ENCODE measurements at regions not wholly inside any gene's neighbourhood (a gene's known extent, or its start where the extent isn't known, plus 50 kb on each side); places are given as distances from the start of the nearest gene placed in this dataset.
A peak's percentile ranks its signal among the peaks of the same experiment; 100 is the strongest.

GRCh38 chr21:26739189-26739588 lies 106.0 kb downstream of the ADAMTS1 start:
- no peak for DNase-seq (ENCODE audit: low read depth)

DNA sequence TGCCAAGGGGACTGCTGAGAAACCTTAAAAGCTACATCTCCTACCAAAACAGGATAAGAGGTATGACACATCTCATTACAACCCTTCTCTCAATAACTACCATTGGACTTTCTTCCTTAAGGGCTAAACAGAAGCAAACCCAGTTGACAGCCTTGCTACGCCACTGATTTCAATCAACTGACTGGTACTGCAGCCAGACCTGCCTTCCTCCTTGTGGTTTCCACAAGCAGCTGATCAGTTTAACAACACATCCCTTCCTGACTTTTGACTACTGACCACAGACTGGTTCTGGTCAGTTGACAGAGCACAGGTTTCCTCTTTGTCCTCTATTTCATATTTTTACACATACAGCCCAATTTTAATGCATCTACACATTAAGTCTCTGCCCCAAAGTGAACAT lies 108.8 kb downstream of the ADAMTS1 start:
- DNase-seq (ENCODE audit: low read depth), result no peak

GRCh38 chr21:26732432-26733221 lies 112.6 kb downstream of the ADAMTS1 start:
- DNase-seq (ENCODE audit: low read depth), result peak; percentile 29

- peak; percentile 30 for DNase-seq (ENCODE audit: low read depth)
These were observed 125.5 kb downstream of the ADAMTS1 start for GRCh38 chr21:26719750-26720149.

- DNase-seq (ENCODE audit: low read depth), result peak; percentile 8
These were observed 128.0 kb downstream of the ADAMTS1 start for GRCh38 chr21:26717146-26717739.

DNA sequence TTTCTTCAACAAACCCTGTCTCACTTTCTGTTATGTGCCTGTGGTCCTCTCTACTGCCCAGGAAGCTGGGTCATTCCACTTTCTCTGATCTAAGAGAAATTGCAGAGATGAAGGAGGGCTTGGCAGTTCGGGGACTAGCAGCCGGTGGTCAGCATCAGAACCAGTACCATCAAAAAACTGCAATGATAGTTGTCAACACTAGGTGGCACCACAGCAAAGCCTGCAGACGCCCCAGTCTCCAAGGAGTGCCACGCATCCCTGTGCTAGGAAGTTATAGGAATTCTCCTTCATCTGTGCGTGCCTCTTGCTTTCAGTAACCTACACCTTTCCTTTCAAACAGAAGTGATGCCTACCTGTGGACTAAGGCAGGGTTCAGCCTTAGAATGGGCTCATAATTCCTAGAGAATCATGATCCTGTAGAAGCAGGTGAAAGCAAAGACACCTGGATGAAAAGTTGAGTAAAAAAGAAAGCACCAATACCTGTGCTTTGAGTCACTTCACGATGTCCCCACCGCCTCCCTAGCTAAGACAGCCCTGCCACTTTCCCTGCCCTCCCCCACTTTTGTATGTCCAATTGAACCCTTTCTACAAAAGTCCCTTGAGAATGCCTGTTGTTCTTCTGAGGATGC lies 129.2 kb downstream of the ADAMTS1 start:
- peak; percentile 33 for DNase-seq (ENCODE audit: low read depth)

- DNase-seq (ENCODE audit: low read depth), result no peak
These were observed 130.1 kb downstream of the ADAMTS1 start for GRCh38 chr21:26715116-26715515.

DNA sequence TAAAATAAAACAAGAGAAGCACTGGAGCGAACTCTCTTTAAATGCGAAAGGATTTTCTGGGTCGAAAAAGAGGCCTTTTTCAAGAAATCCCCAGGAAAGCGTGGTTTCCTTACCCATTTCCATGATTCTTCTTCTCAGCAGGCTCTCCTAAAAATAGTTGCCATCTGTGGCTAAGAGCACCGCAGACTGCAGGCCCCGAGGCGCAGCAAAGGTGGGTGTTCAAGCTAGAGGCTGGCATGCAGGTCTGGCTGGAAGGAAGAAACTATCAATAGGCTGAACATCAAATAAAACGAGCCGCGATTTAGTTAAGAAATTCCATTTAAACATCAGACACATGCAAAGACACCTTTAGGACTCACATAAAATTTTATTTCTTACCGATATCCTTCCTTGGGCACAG lies 135.1 kb downstream of the ADAMTS1 start:
- DNase-seq (ENCODE audit: low read depth), result no peak

- no peak for DNase-seq (ENCODE audit: low read depth)
These were observed 136.0 kb upstream of the CYYR1 start for GRCh38 chr21:26709090-26709489.

DNA sequence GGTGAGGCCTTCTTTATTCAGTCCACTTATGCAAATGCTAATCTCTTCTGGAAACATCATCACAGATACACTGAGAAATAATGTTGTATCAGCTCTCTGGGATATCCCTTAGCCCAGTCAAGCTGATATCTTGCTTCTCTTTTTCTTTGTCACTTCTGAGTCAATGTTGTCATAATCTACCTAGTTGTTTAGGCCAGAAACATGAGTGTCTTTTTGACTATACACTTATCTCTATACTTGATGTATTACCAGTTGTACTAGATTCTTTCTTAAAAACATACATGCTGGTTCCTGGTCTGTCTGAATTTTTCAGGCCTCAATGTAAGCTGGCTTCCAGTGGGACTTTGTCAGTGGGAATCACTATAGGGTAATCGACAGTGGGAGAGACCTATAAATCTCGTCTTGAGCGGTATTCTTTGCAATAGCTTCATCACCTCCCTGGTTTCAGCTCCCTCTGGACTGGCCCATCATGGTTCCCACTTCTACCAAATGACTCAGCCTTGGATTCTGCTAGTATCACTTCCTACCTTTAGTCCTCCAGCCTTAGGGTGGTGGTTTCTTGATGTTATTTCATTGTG lies 135.2 kb upstream of the CYYR1 start:
- DNase-seq (ENCODE audit: low read depth), result no peak

DNA sequence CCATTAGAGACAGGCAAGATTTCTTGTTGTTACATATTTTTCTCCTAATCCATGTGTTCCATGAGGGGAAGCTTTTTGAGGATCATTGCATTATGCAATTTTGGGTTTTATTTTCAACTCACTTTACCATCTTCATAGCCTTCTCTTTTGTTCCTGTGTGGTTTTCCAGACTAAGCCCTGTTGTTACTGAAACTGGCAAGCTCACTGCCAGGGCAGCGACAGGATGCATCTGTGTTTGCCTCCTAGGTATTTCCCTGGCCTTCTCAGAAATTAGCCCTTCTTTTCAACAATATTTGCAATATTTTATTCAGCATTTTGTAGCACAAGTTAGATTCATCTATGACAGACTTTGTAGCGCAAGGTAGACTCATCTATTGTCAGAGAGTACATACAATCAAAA lies 134.2 kb upstream of the CYYR1 start:
- DNase-seq (ENCODE audit: low read depth), result no peak

DNA sequence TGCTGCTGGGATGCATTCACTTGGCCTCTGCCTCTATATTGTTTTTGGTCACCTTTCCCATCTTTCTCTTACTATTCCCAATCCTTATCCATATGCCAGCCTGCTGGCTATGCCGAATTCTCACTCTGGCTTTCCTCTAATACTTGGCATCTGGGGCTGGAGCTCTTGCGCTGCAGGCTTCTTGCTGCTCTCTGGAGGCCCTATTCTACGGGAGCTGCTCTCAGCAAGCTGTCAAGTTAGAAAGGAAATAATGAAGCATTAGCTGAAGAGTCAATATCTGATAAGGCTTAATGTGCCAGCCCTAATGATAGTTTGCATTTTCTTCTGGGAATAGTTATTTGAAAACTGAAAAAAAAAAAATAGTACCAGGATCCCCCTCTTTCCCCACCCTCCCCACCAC lies 125.3 kb upstream of the CYYR1 start:
- no peak for DNase-seq (ENCODE audit: low read depth)

GRCh38 chr21:26691416-26691815 lies 118.3 kb upstream of the CYYR1 start:
- DNase-seq (ENCODE audit: low read depth), result no peak

- no peak for DNase-seq (ENCODE audit: low read depth)
These were observed 113.6 kb upstream of the CYYR1 start for GRCh38 chr21:26686705-26687104.

- peak; percentile 1 for DNase-seq (ENCODE audit: low read depth)
These were observed 113.2 kb upstream of the CYYR1 start for GRCh38 chr21:26686278-26686677.

DNA sequence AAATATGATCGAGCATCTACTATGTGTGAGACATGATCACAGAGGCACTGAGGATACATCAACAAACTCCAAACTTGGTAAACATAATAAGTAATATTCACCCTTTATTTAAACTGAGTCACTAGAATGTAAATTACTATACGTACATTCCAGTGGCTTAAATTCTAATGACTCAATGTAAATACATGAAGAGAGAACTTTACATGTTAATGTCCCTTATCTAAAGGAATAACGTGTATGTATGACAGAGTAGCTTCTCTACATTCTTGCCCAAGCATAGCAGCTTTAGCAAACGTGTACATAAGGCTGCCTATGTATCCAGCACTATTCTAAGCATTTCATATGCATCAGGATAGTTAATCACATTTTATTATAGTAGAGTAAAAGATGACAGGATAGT lies 111.8 kb upstream of the CYYR1 start:
- DNase-seq (ENCODE audit: low read depth), result no peak

DNA sequence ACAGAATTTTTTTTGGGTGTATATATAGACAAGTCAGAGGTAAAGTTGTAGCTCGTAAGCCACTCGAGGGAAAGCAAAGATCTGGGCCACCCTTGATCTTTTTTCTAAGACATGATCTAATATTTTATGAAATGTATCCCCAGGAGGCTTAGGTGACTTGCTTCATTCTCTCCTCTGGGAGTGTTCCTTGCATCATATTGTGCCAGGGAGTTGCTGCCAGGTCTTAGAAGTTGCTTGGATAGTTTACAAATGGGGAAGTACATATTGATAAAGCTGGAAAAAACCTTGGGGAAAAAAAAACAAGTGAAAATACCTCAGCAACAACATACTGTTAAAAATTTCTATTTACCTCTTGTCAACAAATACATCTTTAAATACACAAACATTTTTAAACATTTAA lies 110.9 kb upstream of the CYYR1 start:
- DNase-seq (ENCODE audit: low read depth), result no peak

GRCh38 chr21:26679284-26679683 lies 106.2 kb upstream of the CYYR1 start:
- no peak for DNase-seq (ENCODE audit: low read depth)

DNA sequence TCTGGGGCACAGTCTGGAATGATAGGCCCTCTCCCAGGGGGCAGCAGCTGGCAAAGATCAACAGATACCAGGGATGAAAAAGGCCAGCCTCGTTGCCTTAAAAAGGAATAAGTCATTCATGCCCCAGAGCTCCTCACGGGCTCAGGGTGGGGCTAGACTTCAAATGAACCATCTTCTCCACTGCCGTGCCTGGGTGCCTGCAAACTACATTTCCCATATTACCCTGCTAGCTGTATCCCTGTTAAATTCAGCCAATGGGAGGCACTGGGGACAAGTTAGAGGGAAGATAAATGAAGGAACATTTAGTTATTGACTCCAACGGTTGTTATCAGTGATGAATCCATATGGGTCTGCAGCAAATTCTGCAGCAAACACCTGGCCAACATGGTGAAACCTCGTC lies 101.2 kb upstream of the CYYR1 start:
- no peak for DNase-seq (ENCODE audit: low read depth)

- DNase-seq (ENCODE audit: low read depth), result no peak
These were observed 96.2 kb upstream of the CYYR1 start for GRCh38 chr21:26669215-26669764.

GRCh38 chr21:26659757-26660156 lies 86.7 kb upstream of the CYYR1 start:
- no peak for DNase-seq (ENCODE audit: low read depth)

DNA sequence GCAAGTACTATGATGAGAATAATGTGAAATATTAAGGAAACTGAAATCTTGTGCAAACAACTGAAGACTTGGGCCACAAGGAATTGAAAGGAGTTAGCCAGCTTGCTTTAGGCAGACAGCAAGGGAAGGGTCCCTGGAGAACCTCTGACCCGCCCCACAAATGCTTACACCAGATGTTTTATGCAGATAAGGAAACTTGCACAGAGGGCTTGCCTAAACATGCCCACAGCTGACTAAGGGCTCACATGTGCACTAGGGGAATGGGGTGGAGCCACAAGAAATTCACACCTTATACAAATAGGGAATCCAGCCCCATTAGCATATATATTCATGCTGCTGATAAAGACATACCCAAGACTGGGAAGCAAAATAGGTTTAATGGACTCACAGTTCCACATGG lies 86.1 kb upstream of the CYYR1 start:
- DNase-seq (ENCODE audit: low read depth), result no peak

- DNase-seq (ENCODE audit: low read depth), result no peak
These were observed 82.4 kb upstream of the CYYR1 start for GRCh38 chr21:26655460-26655859.
